Osteoblast (primary cell): ENCODE measurements at regions not wholly inside any gene's neighbourhood (a gene's known extent, or its start where the extent isn't known, plus 50 kb on each side); places are given as distances from the start of the nearest gene placed in this dataset.

Experiments
- DNase-seq: peaks from one replicate; pipeline ENCODE4 v3.0.0; 2011; ENCODE audit warnings: low spot score, mixed read lengths; ENCODE audit not compliant: insufficient read length; ENCODE audit errors: missing footprints
- H2AFZ ChIP-seq: 2 replicates; pipeline ENCODE4 v1.6.0; 2011; ENCODE audit warnings: mild to moderate bottlenecking, low read length
- H3K27ac ChIP-seq: 2 replicates; pipeline ENCODE4 v1.5.1; 2011; ENCODE audit warnings: mild to moderate bottlenecking, low read depth, low read length, moderate library complexity
- H3K27me3 ChIP-seq: 2 replicates; pipeline ENCODE4 v1.6.0; 2012; ENCODE audit warnings: mild to moderate bottlenecking, control low read depth, inconsistent platforms, low read length, moderate library complexity; ENCODE audit not compliant: insufficient read depth
- H3K36me3 ChIP-seq: 2 replicates; pipeline ENCODE4 v1.5.1; 2011; ENCODE audit warnings: mild to moderate bottlenecking, low read length, control low read depth, moderate library complexity; ENCODE audit not compliant: insufficient read depth
- H3K4me1 ChIP-seq: 2 replicates; pipeline ENCODE4 v1.5.1; 2011; ENCODE audit warnings: mild to moderate bottlenecking, low read length, control low read depth, moderate library complexity; ENCODE audit not compliant: insufficient read depth
- H3K4me2 ChIP-seq: 2 replicates; pipeline ENCODE4 v1.6.0; 2011; ENCODE audit warnings: mild to moderate bottlenecking, low read length; ENCODE audit not compliant: insufficient read depth
- H3K4me3 ChIP-seq: fragments of 200-600 bp; sonication (generic); 3 replicates; pipeline ENCODE4 v1.5.1; 2012; ENCODE audit warnings: mild to moderate bottlenecking, low read length, inconsistent platforms; ENCODE audit not compliant: insufficient read depth
- H3K79me2 ChIP-seq: 2 replicates; pipeline ENCODE4 v1.6.0; 2012; ENCODE audit warnings: mild to moderate bottlenecking, low read length, control low read depth, inconsistent platforms; ENCODE audit not compliant: insufficient read depth
- H3K9me3 ChIP-seq: 2 replicates; pipeline ENCODE4 v1.5.1; 2011; ENCODE audit warnings: low read depth, low read length, control low read depth
- H4K20me1 ChIP-seq: 2 replicates; pipeline ENCODE4 v1.6.0; 2012; ENCODE audit warnings: mild to moderate bottlenecking, low read length, control low read depth; ENCODE audit not compliant: insufficient read depth
- CTCF ChIP-seq: IDR thresholded peaks from 2 replicates; pipeline ENCODE4 v1.5.1; 2011; ENCODE audit warnings: mild to moderate bottlenecking, low read depth, low read length, moderate library complexity; ENCODE audit errors: extremely low read depth

GRCh38 chr2:10515887-10516286 lies 67.8 kb upstream of the ODC1 start:
- Histone ChIP-seq H3K4me3 (no peak overlapping the region), H3K79me2 (no peaks in the 10 kb centered on the region)
- no peak for DNase-seq

GRCh38 chr2:10514743-10515142 lies 66.6 kb upstream of the ODC1 start:
- TF ChIP-seq CTCF: no peak
- H3K27me3 ChIP-seq: no peaks in the 10 kb centered on the region
- H2AFZ ChIP-seq: peak overlapping the region; percentile 52
- H3K27ac ChIP-seq: peak overlapping the region; percentile 79
- no peaks in the 10 kb centered on the region for H3K36me3 ChIP-seq
- peak; percentile 96 for DNase-seq
- peak overlapping the region; percentile 52 for H3K4me2 ChIP-seq
- H3K79me2 ChIP-seq: no peaks in the 10 kb centered on the region
- peaks cover 11% of the 10 kb centered on the region for H3K4me1 ChIP-seq
- no peak overlapping the region for H3K4me3 ChIP-seq
- H4K20me1 ChIP-seq: no peaks in the 10 kb centered on the region
- H3K9me3 ChIP-seq: peaks cover 5% of the 10 kb centered on the region

More at GRCh38 chr2:10515887-10516286, 67.8 kb upstream of the ODC1 start:
- Histone ChIP-seq H3K4me1 (peaks cover 11% of the 10 kb centered on the region), H3K36me3 (no peaks in the 10 kb centered on the region), H4K20me1 (no peaks in the 10 kb centered on the region), H3K9me3 (peaks cover 5% of the 10 kb centered on the region), H3K27me3 (no peaks in the 10 kb centered on the region), H3K4me2 (no peak overlapping the region), H2AFZ (no peak overlapping the region), H3K27ac (no peak overlapping the region)
- no peak for TF ChIP-seq CTCF

- Histone ChIP-seq H3K4me3 (no peak overlapping the region), H3K36me3 (no peaks in the 10 kb centered on the region), H3K4me1 (peaks cover 11% of the 10 kb centered on the region), H3K9me3 (peaks cover 5% of the 10 kb centered on the region), H3K4me2 (peak overlapping the region; percentile 52), H3K79me2 (no peaks in the 10 kb centered on the region), H2AFZ (peak overlapping the region; percentile 52), H4K20me1 (no peaks in the 10 kb centered on the region), H3K27me3 (no peaks in the 10 kb centered on the region), H3K27ac (peak overlapping the region; percentile 79)
- no peak for TF ChIP-seq CTCF
- peak; percentile 23 for DNase-seq
Observed at GRCh38 chr2:10514273-10514672, 66.1 kb upstream of the ODC1 start.

GRCh38 chr2:10513201-10513600 lies 65.1 kb upstream of the ODC1 start:
- Histone ChIP-seq H3K79me2 (no peaks in the 10 kb centered on the region), H3K4me1 (peaks cover 11% of the 10 kb centered on the region), H4K20me1 (no peaks in the 10 kb centered on the region), H3K4me2 (no peak overlapping the region), H2AFZ (no peak overlapping the region), H3K27ac (no peak overlapping the region), H3K27me3 (no peaks in the 10 kb centered on the region), H3K9me3 (peaks cover 5% of the 10 kb centered on the region), H3K4me3 (no peak overlapping the region), H3K36me3 (no peaks in the 10 kb centered on the region)
- DNase-seq: no peak
- TF ChIP-seq CTCF: no peak
